ENCODE measurements at regions not wholly inside any gene's neighbourhood (a gene's known extent, or its start where the extent isn't known, plus 50 kb on each side); places are given as distances from the start of the nearest gene placed in this dataset.

GRCh38 chr6:53983301-53983700 is 127.9 kb upstream of the MLIP start:
- ChIA-PET POLR2A (no interaction called here), CTCF (interaction anchor here (0.5 to 9.4 kb wide), 3 partner anchors 261 to 1010 kb away, joined by 3 to 141 read pairs (median 37); no protein-coding TSS in a partner anchor)
- no peak overlapping the region for H3K27ac ChIP-seq (ENCODE audit: extremely low read depth, low read depth, low read length)
- no peaks in the 10 kb centered on the region for H3K9me3 ChIP-seq (ENCODE audit: control insufficient read depth, insufficient read depth, low read depth, low read length)
- no peak overlapping the region for H3K4me3 ChIP-seq (ENCODE audit: low read depth, low read length)
- 0 out of 2 replicates have a peak, but pooled peaks cover 3% of the 10 kb centered on the region for H3K4me1 ChIP-seq (ENCODE audit: control insufficient read depth, insufficient read depth, low read length)
- TF ChIP-seq BCL11A (tag by site-specific recombination; IDR thresholded peaks at IDR 0.05; ENCODE audit: low read depth) (no peak), ZNF596 (tag by site-specific recombination; IDR thresholded peaks at IDR 0.05) (no peak), HOXD13 (CRISPR knock-in tag; IDR thresholded peaks at IDR 0.05; ENCODE audit: borderline replicate concordance) (no peak), ZNF155 (tag by site-specific recombination; IDR thresholded peaks at IDR 0.05) (no peak), ZNF174 (tag by site-specific recombination; IDR thresholded peaks at IDR 0.05) (no peak), ZNF510 (tag by site-specific recombination; IDR thresholded peaks at IDR 0.05; ENCODE audit: insufficient replicate concordance) (no peak), ZNF580 (tag by site-specific recombination; IDR thresholded peaks at IDR 0.05) (no peak), ZNF23 (tag by site-specific recombination; IDR thresholded peaks at IDR 0.05; ENCODE audit: borderline replicate concordance) (no peak), ZFHX2 (tag by site-specific recombination; conservative IDR thresholded peaks at IDR 0.05) (no peak), ZNF449 (tag by site-specific recombination; IDR thresholded peaks at IDR 0.05) (no peak), KLF8 (tag by site-specific recombination; IDR thresholded peaks at IDR 0.05) (no peak), ATF2 (tag by site-specific recombination; IDR thresholded peaks at IDR 0.05; ENCODE audit: low read depth) (no peak), ZNF184 (tag by site-specific recombination; IDR thresholded peaks at IDR 0.05) (no peak), ZNF121 (tag by site-specific recombination; IDR thresholded peaks at IDR 0.05) (no peak), ZNF211 (tag by site-specific recombination; IDR thresholded peaks at IDR 0.05; ENCODE audit: low read depth) (no peak), KLF7 (tag by site-specific recombination; IDR thresholded peaks at IDR 0.05; ENCODE audit: borderline replicate concordance) (no peak), ZNF366 (tag by site-specific recombination; conservative IDR thresholded peaks at IDR 0.05) (no peak), ZNF768 (tag by site-specific recombination; IDR thresholded peaks at IDR 0.05) (no peak), ZNF16 (tag by site-specific recombination; IDR thresholded peaks at IDR 0.05; ENCODE audit: low read depth) (no peak), ZNF335 (tag by site-specific recombination; conservative IDR thresholded peaks at IDR 0.05) (no peak)
- H3K36me3 ChIP-seq (ENCODE audit: control insufficient read depth in 2 of 2, insufficient read depth in 1 of 2, low read length in 2 of 2) = no peaks in the 10 kb centered on the region

GRCh38 chr6:53984163-53984562 is 127.1 kb upstream of the MLIP start:
- H3K4me3 ChIP-seq (ENCODE audit: low read depth, low read length) = no peak overlapping the region
- POLR2A ChIA-PET = no interaction called here
- H3K27ac ChIP-seq (ENCODE audit: extremely low read depth, low read depth, low read length) = no peak overlapping the region
- no peaks in the 10 kb centered on the region for H3K9me3 ChIP-seq (ENCODE audit: control insufficient read depth, insufficient read depth, low read depth, low read length)
- CTCF ChIA-PET = interaction anchor here (0.6 to 9.4 kb wide), 4 partner anchors 151 to 284 kb away, joined by 3 to 141 read pairs (median 20); no protein-coding TSS in a partner anchor
- H3K36me3 ChIP-seq (ENCODE audit: control insufficient read depth in 2 of 2, insufficient read depth in 1 of 2, low read length in 2 of 2) = no peaks in the 10 kb centered on the region
- H3K4me1 ChIP-seq (ENCODE audit: control insufficient read depth, insufficient read depth, low read length) = 0 out of 2 replicates have a peak, but pooled peaks cover 3% of the 10 kb centered on the region
- no peak for TF ChIP-seq ZNF639 (tag by site-specific recombination; IDR thresholded peaks at IDR 0.05)
- no peak for TF ChIP-seq ZNF311 (tag by site-specific recombination; IDR thresholded peaks at IDR 0.05; ENCODE audit: borderline replicate concordance)
- no peak for TF ChIP-seq AEBP2 (tag by site-specific recombination; IDR thresholded peaks at IDR 0.05; ENCODE audit: borderline replicate concordance)
- TF ChIP-seq ZNF449 (tag by site-specific recombination; IDR thresholded peaks at IDR 0.05) = no peak
- TF ChIP-seq ZNF37A (tag by site-specific recombination; IDR thresholded peaks at IDR 0.05) = no peak
- no peak for TF ChIP-seq TRIM28 (IDR thresholded peaks at IDR 0.05; ENCODE audit: borderline replicate concordance, low read length)
- no peak for TF ChIP-seq REPIN1 (tag by site-specific recombination; IDR thresholded peaks at IDR 0.05; ENCODE audit: low read depth)
- TF ChIP-seq ZNF175 (tag by site-specific recombination; IDR thresholded peaks at IDR 0.05) = no peak
- TF ChIP-seq ZNF837 (tag by site-specific recombination; IDR thresholded peaks at IDR 0.05) = no peak
- TF ChIP-seq ZNF473 (tag by site-specific recombination; IDR thresholded peaks at IDR 0.05) = no peak
- no peak for TF ChIP-seq ZNF660 (tag by site-specific recombination; IDR thresholded peaks at IDR 0.05)
- TF ChIP-seq ZNF155 (tag by site-specific recombination; IDR thresholded peaks at IDR 0.05) = no peak

All from HEK293 (cell line).